ENCODE measurements at regions not wholly inside any gene's neighbourhood (a gene's known extent, or its start where the extent isn't known, plus 50 kb on each side); places are given as distances from the start of the nearest gene placed in this dataset.

- H3K4me1 ChIP-seq (replicated peaks): no peaks in the 10 kb centered on the region
- no peak overlapping the region for H3K27ac ChIP-seq
- H3K4me3 ChIP-seq: peak overlapping the region; percentile 5 to 15
- H3K9me3 ChIP-seq: no peaks in the 10 kb centered on the region
- no peak for TF ChIP-seq CTCF (IDR thresholded peaks at IDR 0.05)
- TF ChIP-seq POLR2AphosphoS5 (IDR thresholded peaks at IDR 0.05): no peak
- TF ChIP-seq POLR2A (IDR thresholded peaks at IDR 0.05): no peak
- intact Hi-C loops (cut with DNase I): no loop called here
- DNase-seq (ENCODE audit: low spot score): no peak
- H3K27me3 ChIP-seq (replicated peaks; ENCODE audit: insufficient read depth): no peaks in the 10 kb centered on the region
- 1% methylated on average over 22 of the region's 29 CpGs for WGBS
- H3K36me3 ChIP-seq: no peaks in the 10 kb centered on the region
Observed at GRCh38 chr13:74575729-74576125, 441.5 kb upstream of the KLF12 start.

GRCh38 chr13:74574964-74575728 lies 440.9 kb upstream of the KLF12 start:
- H3K36me3 ChIP-seq: no peaks in the 10 kb centered on the region
- intact Hi-C loops (cut with DNase I): no loop called here
- TF ChIP-seq POLR2AphosphoS5 (IDR thresholded peaks at IDR 0.05) (no peak), CTCF (IDR thresholded peaks at IDR 0.05) (no peak), POLR2A (IDR thresholded peaks at IDR 0.05) (no peak)
- no peak overlapping the region for H3K27ac ChIP-seq
- no peak for DNase-seq (ENCODE audit: low spot score)
- H3K27me3 ChIP-seq (replicated peaks; ENCODE audit: insufficient read depth): no peaks in the 10 kb centered on the region
- H3K4me1 ChIP-seq (replicated peaks): no peaks in the 10 kb centered on the region
- peak overlapping the region; percentile 5 to 15 for H3K4me3 ChIP-seq
- 28% methylated on average over 10 of the region's 10 CpGs for WGBS
- no peaks in the 10 kb centered on the region for H3K9me3 ChIP-seq

GRCh38 chr13:74573654-74574053 lies 439.4 kb upstream of the KLF12 start:
- intact Hi-C loops (cut with DNase I): no loop called here
- no peak overlapping the region for H3K4me3 ChIP-seq
- no peaks in the 10 kb centered on the region for H3K27me3 ChIP-seq (replicated peaks; ENCODE audit: insufficient read depth)
- H3K36me3 ChIP-seq: no peaks in the 10 kb centered on the region
- no peaks in the 10 kb centered on the region for H3K9me3 ChIP-seq
- DNase-seq (ENCODE audit: low spot score): no peak
- H3K4me1 ChIP-seq (replicated peaks): no peaks in the 10 kb centered on the region
- no peak overlapping the region for H3K27ac ChIP-seq
- TF ChIP-seq POLR2AphosphoS5 (IDR thresholded peaks at IDR 0.05) (no peak), CTCF (IDR thresholded peaks at IDR 0.05) (no peak), POLR2A (IDR thresholded peaks at IDR 0.05) (no peak)
- 90% methylated on average over 7 of the region's 7 CpGs for WGBS

- Histone ChIP-seq H3K27me3 (replicated peaks; ENCODE audit: insufficient read depth) (no peaks in the 10 kb centered on the region), H3K4me3 (no peak overlapping the region), H3K4me1 (replicated peaks) (no peaks in the 10 kb centered on the region), H3K9me3 (no peaks in the 10 kb centered on the region), H3K27ac (no peak overlapping the region), H3K36me3 (no peaks in the 10 kb centered on the region)
- DNase-seq (ENCODE audit: low spot score): no peak
- WGBS: 92% methylated on average over 4 of the region's 4 CpGs
- intact Hi-C loops (cut with DNase I): no loop called here
- TF ChIP-seq POLR2AphosphoS5 (IDR thresholded peaks at IDR 0.05) (no peak), CTCF (IDR thresholded peaks at IDR 0.05) (no peak), POLR2A (IDR thresholded peaks at IDR 0.05) (no peak)
Observed at GRCh38 chr13:74571811-74572210, 437.6 kb upstream of the KLF12 start.

GRCh38 chr13:74570834-74571233 lies 436.6 kb upstream of the KLF12 start:
- Histone ChIP-seq H3K36me3 (no peaks in the 10 kb centered on the region), H3K27me3 (replicated peaks; ENCODE audit: insufficient read depth) (no peaks in the 10 kb centered on the region), H3K4me3 (no peak overlapping the region), H3K9me3 (no peaks in the 10 kb centered on the region), H3K4me1 (replicated peaks) (no peaks in the 10 kb centered on the region), H3K27ac (no peak overlapping the region)
- TF ChIP-seq POLR2AphosphoS5 (IDR thresholded peaks at IDR 0.05) (no peak), POLR2A (IDR thresholded peaks at IDR 0.05) (no peak), CTCF (IDR thresholded peaks at IDR 0.05) (no peak)
- intact Hi-C loops (cut with DNase I): no loop called here
- DNase-seq (ENCODE audit: low spot score): no peak
- 81% methylated on average over 2 of the region's 2 CpGs for WGBS
